Activated naive CD8-positive, alpha-beta T cell treated with anti-CD3 and anti-CD28 coated beads, Interleukin-2, amount 10 ng/mL, durations not matched to agents 7 days and 5 days (primary cell): ENCODE measurements at regions not wholly inside any gene's neighbourhood (a gene's known extent, or its start where the extent isn't known, plus 50 kb on each side); places are given as distances from the start of the nearest gene placed in this dataset.

Experiments
- ATAC-seq: fragments of 150-1000 bp; cut with Tn5 transposase; one replicate; pipeline ENCODE4 v1.10.0; 2021; ENCODE audit warnings: low read depth, moderate library complexity
- POLR2A ChIA-PET: fragments of 350-600 bp; sonication (Branson Sonifier 250); formaldehyde crosslinking; loops from one replicate; lab custom pipeline; 2021; ENCODE audit warnings: antibody characterized with exemption; lab: Charles Lee
- DNase-seq: peaks from one replicate; pipeline ENCODE4 v3.0.0; 2021
- H3K27ac Mint-ChIP-seq: one replicate; pipeline ENCODE4 v1.8.0; 2022; ENCODE audit warnings: mild to moderate bottlenecking, mixed read lengths
- H3K27me3 Mint-ChIP-seq: one replicate; pipeline ENCODE4 v1.8.0; 2022; ENCODE audit warnings: mild to moderate bottlenecking, moderate library complexity, mixed read lengths
- H3K36me3 Mint-ChIP-seq: one replicate; pipeline ENCODE4 v1.8.0; 2021; ENCODE audit warnings: mild to moderate bottlenecking, mixed read lengths
- H3K4me1 Mint-ChIP-seq: one replicate; pipeline ENCODE4 v1.8.0; 2021; ENCODE audit warnings: mixed read lengths
- H3K4me3 Mint-ChIP-seq: one replicate; pipeline ENCODE4 v1.8.0; 2022; ENCODE audit warnings: mild to moderate bottlenecking, moderate library complexity, mixed read lengths
- H3K9me3 Mint-ChIP-seq: one replicate; pipeline ENCODE4 v1.8.0; 2021; ENCODE audit warnings: mixed read lengths

GRCh38 chr18:32621034-32621433, 150.4 kb upstream of the GAREM1 start:
- no peaks in the 10 kb centered on the region for H3K4me1 Mint-ChIP-seq
- H3K4me3 Mint-ChIP-seq, result no peak overlapping the region
- H3K36me3 Mint-ChIP-seq, result no peaks in the 10 kb centered on the region
- no peak overlapping the region for H3K27ac Mint-ChIP-seq
- H3K9me3 Mint-ChIP-seq, result no peaks in the 10 kb centered on the region
- DNase-seq, result no peak
- ATAC-seq, result no peak
- H3K27me3 Mint-ChIP-seq, result no peaks in the 10 kb centered on the region
- POLR2A ChIA-PET, result no interaction called here

- POLR2A ChIA-PET, result no interaction called here
- Mint-ChIP-seq H3K27me3 (no peaks in the 10 kb centered on the region), H3K4me3 (no peak overlapping the region), H3K36me3 (no peaks in the 10 kb centered on the region), H3K27ac (no peak overlapping the region), H3K4me1 (no peaks in the 10 kb centered on the region), H3K9me3 (no peaks in the 10 kb centered on the region)
- no peak for DNase-seq
- ATAC-seq, result no peak
Measured at GRCh38 chr18:32618546-32618945, 147.9 kb upstream of the GAREM1 start.

DNA sequence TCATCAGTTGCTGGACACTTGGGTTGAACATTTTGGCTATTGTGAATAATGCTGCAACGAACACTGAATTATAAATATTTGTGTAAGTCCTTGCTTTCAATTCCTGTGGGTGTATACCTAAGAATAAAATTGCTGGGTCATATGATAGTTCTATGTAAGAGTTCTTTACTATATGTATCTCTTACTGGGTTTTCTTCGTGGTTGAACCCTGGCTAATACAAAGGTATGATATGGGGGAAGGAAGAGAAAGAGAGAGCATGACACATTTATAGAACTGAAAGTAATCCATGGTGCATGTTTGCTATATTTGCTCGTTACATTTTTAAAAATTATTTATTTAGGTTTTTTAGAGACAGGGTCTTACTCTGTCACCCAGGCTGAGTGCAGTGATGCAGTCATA, 143.1 kb upstream of the GAREM1 start:
- no peak overlapping the region for H3K4me3 Mint-ChIP-seq
- H3K4me1 Mint-ChIP-seq, result no peaks in the 10 kb centered on the region
- POLR2A ChIA-PET, result no interaction called here
- H3K9me3 Mint-ChIP-seq, result no peaks in the 10 kb centered on the region
- DNase-seq (no peak), ATAC-seq (no peak)
- H3K27me3 Mint-ChIP-seq, result no peaks in the 10 kb centered on the region
- no peaks in the 10 kb centered on the region for H3K36me3 Mint-ChIP-seq
- no peak overlapping the region for H3K27ac Mint-ChIP-seq

DNA sequence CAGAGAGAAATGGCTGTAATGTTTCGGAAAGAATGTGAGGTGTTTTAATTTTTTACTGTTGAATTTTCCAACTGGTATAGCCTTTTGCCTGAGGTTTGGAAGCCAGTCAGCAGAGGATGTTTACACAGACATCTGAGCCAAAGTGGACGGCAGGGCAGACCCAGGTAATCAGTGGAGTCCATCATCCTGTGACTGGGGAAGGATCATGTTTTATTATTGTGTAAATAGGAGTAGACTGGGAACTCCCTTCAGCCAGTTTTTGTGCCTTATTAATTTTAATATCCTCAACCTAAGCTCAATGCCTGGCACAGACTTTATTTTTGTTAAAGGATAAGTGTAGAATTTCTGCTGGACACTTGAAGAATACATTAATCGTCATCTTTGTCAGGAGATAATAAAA, 142.0 kb upstream of the GAREM1 start:
- no peaks in the 10 kb centered on the region for H3K4me1 Mint-ChIP-seq
- ATAC-seq (no peak), DNase-seq (no peak)
- no peak overlapping the region for H3K27ac Mint-ChIP-seq
- H3K4me3 Mint-ChIP-seq, result no peak overlapping the region
- no peaks in the 10 kb centered on the region for H3K27me3 Mint-ChIP-seq
- POLR2A ChIA-PET, result no interaction called here
- no peaks in the 10 kb centered on the region for H3K9me3 Mint-ChIP-seq
- no peaks in the 10 kb centered on the region for H3K36me3 Mint-ChIP-seq

- no peaks in the 10 kb centered on the region for H3K4me1 Mint-ChIP-seq
- no peaks in the 10 kb centered on the region for H3K27me3 Mint-ChIP-seq
- ATAC-seq, result no peak
- no peak overlapping the region for H3K27ac Mint-ChIP-seq
- no peaks in the 10 kb centered on the region for H3K36me3 Mint-ChIP-seq
- H3K9me3 Mint-ChIP-seq, result no peaks in the 10 kb centered on the region
- no peak for DNase-seq
- POLR2A ChIA-PET, result no interaction called here
- H3K4me3 Mint-ChIP-seq, result no peak overlapping the region
Measured at GRCh38 chr18:32610176-32610575, 139.5 kb upstream of the GAREM1 start.

- DNase-seq, result no peak
- no peak overlapping the region for H3K4me3 Mint-ChIP-seq
- H3K36me3 Mint-ChIP-seq, result no peaks in the 10 kb centered on the region
- POLR2A ChIA-PET, result no interaction called here
- no peak overlapping the region for H3K27ac Mint-ChIP-seq
- H3K9me3 Mint-ChIP-seq, result no peaks in the 10 kb centered on the region
- ATAC-seq, result no peak
- no peaks in the 10 kb centered on the region for H3K4me1 Mint-ChIP-seq
- H3K27me3 Mint-ChIP-seq, result peaks cover 2% of the 10 kb centered on the region
Measured at GRCh38 chr18:32607816-32608215, 137.1 kb upstream of the GAREM1 start.

DNA sequence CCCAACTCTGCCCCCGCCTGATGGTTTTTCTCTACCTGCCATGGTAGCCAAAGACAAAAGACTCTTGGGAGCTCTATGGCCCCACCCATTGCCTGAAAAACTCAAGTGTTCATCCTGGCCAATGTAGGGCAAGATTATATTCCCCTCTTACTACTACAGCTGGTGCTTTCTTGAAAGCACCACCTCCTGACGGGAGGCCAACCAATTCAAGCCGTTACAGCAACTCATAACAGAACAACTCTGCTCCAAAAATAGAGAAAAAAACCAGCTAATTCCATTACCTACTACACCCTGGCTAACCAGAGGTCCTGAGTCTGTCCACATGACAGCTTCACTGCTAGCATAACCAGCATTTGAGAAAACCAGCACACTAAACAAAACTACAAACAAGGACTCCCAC, 127.5 kb upstream of the GAREM1 start:
- DNase-seq (no peak), ATAC-seq (no peak)
- H3K27me3 Mint-ChIP-seq, result no peaks in the 10 kb centered on the region
- no peaks in the 10 kb centered on the region for H3K9me3 Mint-ChIP-seq
- H3K27ac Mint-ChIP-seq, result no peak overlapping the region
- POLR2A ChIA-PET, result no interaction called here
- H3K4me1 Mint-ChIP-seq, result no peaks in the 10 kb centered on the region
- H3K36me3 Mint-ChIP-seq, result no peaks in the 10 kb centered on the region
- H3K4me3 Mint-ChIP-seq, result no peak overlapping the region

DNA sequence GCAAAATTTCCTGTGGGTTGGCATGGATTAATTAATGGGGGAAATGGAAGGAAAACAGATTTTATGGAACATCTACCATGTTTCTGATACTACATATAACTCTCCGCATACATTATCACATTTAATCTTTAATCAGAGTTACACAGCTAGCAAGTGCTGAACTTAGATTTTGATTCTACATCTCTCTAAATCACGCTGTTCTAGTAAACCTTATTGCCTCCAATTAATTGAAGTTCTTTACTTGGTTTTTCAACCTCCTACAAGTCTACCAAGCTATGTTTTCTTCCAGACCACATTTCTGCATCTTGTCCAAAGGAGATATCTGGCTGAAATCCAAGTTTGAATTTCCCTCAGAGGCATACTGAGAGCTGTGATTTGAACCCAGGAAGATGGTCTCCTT, 125.8 kb upstream of the GAREM1 start:
- POLR2A ChIA-PET, result no interaction called here
- H3K27ac Mint-ChIP-seq, result no peak overlapping the region
- H3K4me1 Mint-ChIP-seq, result no peaks in the 10 kb centered on the region
- H3K36me3 Mint-ChIP-seq, result no peaks in the 10 kb centered on the region
- no peaks in the 10 kb centered on the region for H3K27me3 Mint-ChIP-seq
- DNase-seq, result no peak
- no peak overlapping the region for H3K4me3 Mint-ChIP-seq
- no peak for ATAC-seq
- H3K9me3 Mint-ChIP-seq, result no peaks in the 10 kb centered on the region

DNA sequence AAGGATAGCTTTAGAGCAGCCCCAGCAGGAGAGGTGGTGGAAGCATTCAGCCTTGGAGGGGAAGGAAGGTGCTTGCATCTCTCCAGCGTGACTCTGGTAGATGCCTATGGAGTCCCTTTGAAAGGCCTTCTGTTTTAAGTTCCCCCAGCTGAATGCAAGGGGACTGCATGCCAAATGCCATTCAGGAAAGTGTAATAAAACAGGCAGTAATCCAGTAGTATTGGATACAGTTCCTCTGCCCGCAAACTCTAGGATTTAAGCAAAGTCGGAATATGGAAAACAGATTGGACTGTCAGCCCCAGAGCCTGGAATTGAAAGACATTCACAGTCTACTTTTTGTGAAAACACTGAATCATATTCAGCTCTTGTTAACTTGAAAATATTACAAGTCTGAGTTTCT, 125.2 kb upstream of the GAREM1 start:
- H3K4me1 Mint-ChIP-seq, result no peaks in the 10 kb centered on the region
- DNase-seq (no peak), ATAC-seq (no peak)
- H3K9me3 Mint-ChIP-seq, result no peaks in the 10 kb centered on the region
- POLR2A ChIA-PET, result no interaction called here
- no peak overlapping the region for H3K4me3 Mint-ChIP-seq
- no peaks in the 10 kb centered on the region for H3K27me3 Mint-ChIP-seq
- no peak overlapping the region for H3K27ac Mint-ChIP-seq
- no peaks in the 10 kb centered on the region for H3K36me3 Mint-ChIP-seq

- DNase-seq (no peak), ATAC-seq (no peak)
- H3K4me1 Mint-ChIP-seq, result no peaks in the 10 kb centered on the region
- H3K27ac Mint-ChIP-seq, result no peak overlapping the region
- POLR2A ChIA-PET, result no interaction called here
- peaks cover 2% of the 10 kb centered on the region for H3K27me3 Mint-ChIP-seq
- H3K9me3 Mint-ChIP-seq, result no peaks in the 10 kb centered on the region
- no peak overlapping the region for H3K4me3 Mint-ChIP-seq
- no peaks in the 10 kb centered on the region for H3K36me3 Mint-ChIP-seq
Measured at GRCh38 chr18:32588191-32588590, 117.5 kb upstream of the GAREM1 start.

DNA sequence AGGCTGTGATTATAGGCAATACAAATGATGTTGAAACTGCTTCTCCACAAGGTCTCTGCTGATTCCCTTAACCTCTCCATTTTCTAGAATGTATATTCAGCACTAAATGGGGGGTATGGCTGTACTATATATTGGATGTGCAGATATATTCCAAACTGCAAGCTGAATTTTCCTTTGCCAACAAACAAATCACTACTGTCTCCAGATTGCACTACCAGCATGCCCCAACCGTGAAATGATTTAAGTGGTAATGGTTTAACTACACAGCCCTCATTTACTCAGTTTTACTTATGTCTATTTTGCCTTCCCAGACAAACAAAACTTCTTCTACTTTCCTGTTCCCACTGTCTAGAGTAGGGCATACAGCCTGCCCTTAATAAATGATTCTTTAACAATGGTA, 112.7 kb upstream of the GAREM1 start:
- Mint-ChIP-seq H3K4me3 (no peak overlapping the region), H3K27me3 (peaks cover 2% of the 10 kb centered on the region), H3K36me3 (no peaks in the 10 kb centered on the region), H3K4me1 (no peaks in the 10 kb centered on the region), H3K9me3 (no peaks in the 10 kb centered on the region), H3K27ac (no peak overlapping the region)
- ATAC-seq (no peak), DNase-seq (no peak)
- POLR2A ChIA-PET, result no interaction called here

GRCh38 chr18:32582455-32582854, 111.8 kb upstream of the GAREM1 start:
- no peak overlapping the region for H3K4me3 Mint-ChIP-seq
- no peaks in the 10 kb centered on the region for H3K4me1 Mint-ChIP-seq
- H3K9me3 Mint-ChIP-seq, result no peaks in the 10 kb centered on the region
- peaks cover 2% of the 10 kb centered on the region for H3K27me3 Mint-ChIP-seq
- ATAC-seq (no peak), DNase-seq (no peak)
- no peak overlapping the region for H3K27ac Mint-ChIP-seq
- H3K36me3 Mint-ChIP-seq, result no peaks in the 10 kb centered on the region
- POLR2A ChIA-PET, result no interaction called here

DNA sequence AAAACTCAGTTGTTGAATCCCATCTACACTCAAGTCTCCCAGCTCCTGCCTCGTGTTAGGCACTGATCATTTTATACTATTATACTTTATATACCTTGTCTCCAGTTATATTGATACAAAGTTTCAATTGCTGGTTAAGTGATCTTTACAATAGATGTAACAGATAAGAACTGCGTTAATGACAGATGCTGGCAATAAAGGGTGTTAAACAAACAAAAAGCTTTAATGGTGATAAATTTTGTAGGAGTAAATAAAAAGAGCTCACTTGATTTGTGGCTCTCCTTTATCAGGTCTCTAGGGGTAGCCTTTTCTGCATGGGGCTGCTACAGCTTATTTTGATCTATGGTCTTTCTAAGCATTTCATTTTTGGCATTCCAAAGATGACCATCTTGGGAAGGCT, 106.9 kb upstream of the GAREM1 start:
- Mint-ChIP-seq H3K9me3 (no peaks in the 10 kb centered on the region), H3K36me3 (no peaks in the 10 kb centered on the region), H3K27me3 (no peaks in the 10 kb centered on the region), H3K4me1 (no peaks in the 10 kb centered on the region), H3K4me3 (no peak overlapping the region), H3K27ac (no peak overlapping the region)
- no peak for DNase-seq
- ATAC-seq, result no peak
- POLR2A ChIA-PET, result no interaction called here

DNA sequence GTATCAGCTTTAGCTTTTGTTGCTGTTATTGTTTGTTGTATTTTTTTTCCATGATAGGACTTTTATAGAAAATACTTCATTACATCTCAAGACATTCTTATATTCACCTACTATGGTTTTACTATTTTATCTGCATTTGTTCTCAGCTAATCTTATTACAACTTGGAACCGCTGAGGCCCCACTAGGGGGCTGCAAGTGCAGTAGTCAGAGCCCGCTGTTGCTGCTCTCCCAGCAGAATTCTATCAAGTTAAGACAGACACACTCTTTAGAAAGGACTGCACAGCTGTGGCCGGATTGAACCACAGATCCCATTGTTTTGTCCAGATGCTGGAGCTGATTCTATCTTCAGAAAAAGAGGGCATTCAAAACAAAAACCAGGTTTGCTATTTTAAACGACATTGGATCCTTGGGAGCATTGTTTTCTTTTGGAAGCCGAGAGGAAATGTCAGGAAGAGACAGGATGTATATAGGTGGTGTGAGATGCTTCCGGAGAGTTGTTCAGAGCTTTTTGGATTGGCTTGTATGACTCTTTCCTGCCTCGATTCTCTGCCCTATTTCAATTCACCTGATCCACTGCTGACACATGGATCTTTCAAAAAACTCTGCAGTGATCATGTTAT, 105.7 kb upstream of the GAREM1 start:
- DNase-seq (no peak), ATAC-seq (no peak)
- Mint-ChIP-seq H3K4me3 (no peak overlapping the region), H3K27me3 (no peaks in the 10 kb centered on the region), H3K9me3 (no peaks in the 10 kb centered on the region), H3K4me1 (no peaks in the 10 kb centered on the region), H3K27ac (no peak overlapping the region), H3K36me3 (no peaks in the 10 kb centered on the region)
- POLR2A ChIA-PET, result no interaction called here

- POLR2A ChIA-PET, result no interaction called here
- no peak overlapping the region for H3K4me3 Mint-ChIP-seq
- DNase-seq (no peak), ATAC-seq (no peak)
- no peak overlapping the region for H3K27ac Mint-ChIP-seq
- H3K9me3 Mint-ChIP-seq, result no peaks in the 10 kb centered on the region
- no peaks in the 10 kb centered on the region for H3K4me1 Mint-ChIP-seq
- H3K36me3 Mint-ChIP-seq, result no peaks in the 10 kb centered on the region
- H3K27me3 Mint-ChIP-seq, result peaks cover 2% of the 10 kb centered on the region
Measured at GRCh38 chr18:32566960-32567359, 96.3 kb upstream of the GAREM1 start.
